ENCODE measurements at regions not wholly inside any gene's neighbourhood (a gene's known extent, or its start where the extent isn't known, plus 50 kb on each side); places are given as distances from the start of the nearest gene placed in this dataset.

DNA sequence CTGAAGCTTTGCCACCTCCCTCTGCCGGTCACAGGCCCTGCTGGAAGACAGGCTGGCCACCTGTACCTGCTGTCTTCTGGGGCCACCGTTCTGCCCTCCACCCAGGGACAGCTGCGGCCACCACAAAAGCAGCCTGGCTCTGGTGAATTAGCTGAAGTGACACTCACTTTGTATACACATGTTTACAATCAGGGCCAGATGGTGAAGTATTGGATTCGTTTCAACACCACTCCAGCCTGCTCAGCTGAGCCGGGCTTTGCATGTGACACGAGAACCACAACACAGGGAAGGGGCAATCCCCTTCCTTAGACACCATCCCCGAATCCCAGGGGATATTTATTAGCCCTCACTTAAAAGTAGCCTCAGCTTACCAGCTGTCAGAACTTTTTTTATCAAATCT, 191.5 kb upstream of the RPL38 start:
- TF ChIP-seq SP1 (IDR thresholded peaks at IDR 0.05) (no peak), LEF1 (IDR thresholded peaks at IDR 0.05; ENCODE audit: borderline replicate concordance) (no peak), NFRKB (IDR thresholded peaks at IDR 0.05) (no peak)

Data from HEK293T (cell line).